Fibroblast of the aortic adventitia (primary cell): ENCODE measurements at regions not wholly inside any gene's neighbourhood (a gene's known extent, or its start where the extent isn't known, plus 50 kb on each side); places are given as distances from the start of the nearest gene placed in this dataset.

Experiments used
- DNase-seq: peaks from one replicate; pipeline ENCODE4 v3.0.0-alpha.2; 2010; ENCODE audit warnings: low read depth
- H3K4me3 ChIP-seq: 2 replicates; pipeline ENCODE4 v1.5.1; 2011; ENCODE audit warnings: low read depth, mild to moderate bottlenecking, control low read depth, low read length, moderate library complexity
- TF ChIP-seq, protein P1 (sequence below): IDR thresholded peaks from 2 replicates; pipeline ENCODE4 v1.5.1; 2011; ENCODE audit warnings: mild to moderate bottlenecking, low read length, control low read depth, inconsistent platforms; ENCODE audit not compliant: insufficient read depth

DNA sequence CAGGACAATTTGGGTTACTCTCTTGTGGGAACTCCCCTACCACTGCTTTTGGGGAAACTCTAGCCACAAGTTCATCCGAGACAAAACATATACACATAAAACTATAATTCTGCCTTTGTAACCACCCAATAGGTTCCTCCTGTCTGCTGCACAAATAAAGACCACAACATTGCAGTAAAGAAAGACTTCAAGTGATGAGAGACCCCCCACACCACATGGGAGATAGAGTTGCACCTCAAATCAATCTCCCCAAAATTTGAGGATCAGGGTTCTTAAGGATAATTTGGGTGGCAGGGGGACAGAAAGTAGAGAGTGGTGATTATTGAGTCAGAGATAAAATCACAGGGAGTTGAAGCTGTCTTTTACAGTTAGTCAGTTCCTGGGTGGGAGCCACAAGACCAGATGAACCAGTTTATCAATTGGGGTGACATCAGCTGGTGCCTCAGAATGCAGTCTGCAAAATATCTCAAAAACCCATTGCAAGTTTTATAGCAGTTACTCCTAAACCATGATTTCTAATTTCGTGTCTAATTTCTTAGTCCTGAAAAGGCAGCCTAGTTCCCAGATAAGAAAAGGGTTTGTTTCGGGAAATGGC, 1348.5 kb downstream of the PCDH9 start:
- DNase-seq, result no peak
- H3K4me3 ChIP-seq, result no peak overlapping the region
- TF ChIP-seq, protein P1, sequence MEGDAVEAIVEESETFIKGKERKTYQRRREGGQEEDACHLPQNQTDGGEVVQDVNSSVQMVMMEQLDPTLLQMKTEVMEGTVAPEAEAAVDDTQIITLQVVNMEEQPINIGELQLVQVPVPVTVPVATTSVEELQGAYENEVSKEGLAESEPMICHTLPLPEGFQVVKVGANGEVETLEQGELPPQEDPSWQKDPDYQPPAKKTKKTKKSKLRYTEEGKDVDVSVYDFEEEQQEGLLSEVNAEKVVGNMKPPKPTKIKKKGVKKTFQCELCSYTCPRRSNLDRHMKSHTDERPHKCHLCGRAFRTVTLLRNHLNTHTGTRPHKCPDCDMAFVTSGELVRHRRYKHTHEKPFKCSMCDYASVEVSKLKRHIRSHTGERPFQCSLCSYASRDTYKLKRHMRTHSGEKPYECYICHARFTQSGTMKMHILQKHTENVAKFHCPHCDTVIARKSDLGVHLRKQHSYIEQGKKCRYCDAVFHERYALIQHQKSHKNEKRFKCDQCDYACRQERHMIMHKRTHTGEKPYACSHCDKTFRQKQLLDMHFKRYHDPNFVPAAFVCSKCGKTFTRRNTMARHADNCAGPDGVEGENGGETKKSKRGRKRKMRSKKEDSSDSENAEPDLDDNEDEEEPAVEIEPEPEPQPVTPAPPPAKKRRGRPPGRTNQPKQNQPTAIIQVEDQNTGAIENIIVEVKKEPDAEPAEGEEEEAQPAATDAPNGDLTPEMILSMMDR, result no peak

DNA sequence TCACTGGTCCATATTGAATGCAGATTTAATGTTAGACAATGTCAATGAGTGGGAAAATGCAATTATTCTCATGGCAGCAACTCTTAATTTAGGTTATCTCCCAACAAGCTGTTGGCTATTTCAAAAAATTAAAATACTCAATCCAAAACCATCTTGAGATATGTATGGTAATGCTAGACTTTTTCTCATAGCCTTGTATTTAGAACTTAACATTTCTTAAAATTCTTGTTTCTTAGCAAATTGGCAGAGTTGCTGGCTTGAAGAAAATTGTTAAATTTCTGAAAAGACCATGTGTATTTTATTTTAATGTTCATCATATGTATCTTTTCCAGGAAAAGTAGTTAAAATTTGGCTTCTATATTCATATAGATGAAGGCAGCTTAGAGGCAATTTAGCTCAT, 1355.1 kb downstream of the PCDH9 start:
- H3K4me3 ChIP-seq, result no peak overlapping the region
- TF ChIP-seq, protein P1, result no peak
- DNase-seq, result no peak

DNA sequence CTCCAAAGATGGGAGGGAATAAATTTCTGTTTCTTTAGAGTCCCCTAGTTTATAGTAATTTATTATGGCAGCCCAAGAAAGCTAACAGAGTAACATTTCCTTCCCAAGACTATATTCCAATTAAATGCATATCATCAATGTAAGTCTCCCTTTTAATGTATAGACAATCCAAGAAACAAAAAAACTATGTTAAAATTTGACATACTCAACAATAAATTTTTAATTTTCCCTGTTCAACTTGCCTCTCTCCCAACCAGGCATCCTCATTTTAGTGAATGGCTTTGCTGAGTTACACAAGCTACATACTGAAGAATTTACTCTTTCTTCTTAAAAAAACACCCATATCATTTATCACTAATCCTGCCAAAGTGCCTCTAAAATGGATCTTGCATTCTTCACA, 1357.7 kb downstream of the PCDH9 start:
- no peak overlapping the region for H3K4me3 ChIP-seq
- TF ChIP-seq, protein P1, result no peak
- DNase-seq, result no peak

DNA sequence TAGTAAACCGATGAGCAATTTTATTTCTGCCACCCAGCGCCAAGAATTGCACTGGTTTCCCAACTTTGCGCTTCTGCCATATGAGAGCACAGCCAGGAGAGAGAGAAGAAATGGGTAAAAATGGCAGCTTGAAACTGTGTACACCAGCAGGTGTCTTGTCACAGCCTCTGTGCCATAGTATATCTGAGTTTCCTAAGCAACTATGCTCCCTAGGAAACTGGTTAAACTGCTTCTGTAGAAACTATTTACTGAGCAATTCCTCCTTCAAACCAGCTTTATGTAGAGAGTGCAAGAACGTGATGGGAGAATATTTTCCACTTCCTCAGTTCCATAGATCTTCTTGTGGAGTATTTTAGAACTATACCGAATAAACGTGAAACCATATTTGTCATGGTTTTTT, 1361.3 kb downstream of the PCDH9 start:
- no peak overlapping the region for H3K4me3 ChIP-seq
- TF ChIP-seq, protein P1, result no peak
- no peak for DNase-seq

DNA sequence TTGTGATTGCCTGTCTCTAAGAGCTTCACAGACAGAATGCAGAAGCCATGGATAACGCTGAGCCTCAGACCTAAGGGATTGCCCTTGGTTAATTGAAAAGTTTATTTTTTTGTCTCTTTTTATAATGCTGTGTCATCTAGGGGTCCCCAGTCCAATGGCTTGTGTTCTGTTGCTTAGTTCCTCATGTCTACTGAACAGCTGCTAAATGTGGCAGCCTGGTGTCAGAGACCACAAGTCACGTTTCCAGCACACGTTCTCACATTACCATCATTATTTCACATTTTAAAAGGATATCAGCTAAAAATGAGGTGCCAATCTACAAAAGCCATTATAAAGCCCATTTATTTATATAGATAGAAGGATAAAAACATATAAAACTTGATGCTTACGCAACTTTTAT, 1362.0 kb downstream of the PCDH9 start:
- TF ChIP-seq, protein P1, result no peak
- DNase-seq, result no peak
- no peak overlapping the region for H3K4me3 ChIP-seq

DNA sequence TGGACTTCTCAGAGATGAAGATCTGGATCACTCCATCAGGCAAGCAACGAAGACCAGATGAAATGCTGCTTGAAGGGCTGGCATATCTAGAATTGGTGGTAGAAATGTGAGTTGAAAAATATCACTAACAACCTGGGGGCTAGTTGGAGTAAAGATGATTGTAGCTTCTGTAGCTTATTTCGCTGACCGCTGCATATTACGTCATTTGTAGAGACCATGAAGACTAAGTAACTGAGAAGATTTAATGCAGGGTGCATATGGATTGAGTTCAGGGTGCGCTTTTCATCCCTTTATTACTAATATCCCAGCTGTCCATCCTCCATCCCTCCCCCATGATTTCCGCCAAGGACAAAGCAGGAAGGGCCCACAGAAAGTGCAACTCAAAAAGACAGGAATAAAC, 1364.0 kb downstream of the PCDH9 start:
- TF ChIP-seq, protein P1, result no peak
- H3K4me3 ChIP-seq, result no peak overlapping the region
- no peak for DNase-seq

DNA sequence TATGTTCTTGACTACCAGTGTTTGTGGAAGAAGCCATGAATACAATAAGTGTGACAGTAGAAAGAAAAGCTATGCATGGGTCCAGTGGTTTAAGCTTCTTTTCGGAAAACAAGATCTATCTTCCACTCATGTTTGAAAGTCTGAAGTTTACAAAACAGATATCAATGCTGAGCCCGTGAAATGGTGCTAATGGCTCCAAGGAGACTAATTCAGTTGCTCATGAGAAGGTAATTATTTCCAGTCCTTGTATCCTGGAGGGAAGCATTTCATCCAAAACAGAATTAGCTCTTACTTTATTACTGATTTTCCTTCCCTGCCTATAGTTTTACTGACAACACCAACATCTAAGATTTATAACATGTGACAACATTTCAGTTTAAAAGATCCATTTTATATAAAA, 1364.9 kb downstream of the PCDH9 start:
- DNase-seq, result no peak
- no peak overlapping the region for H3K4me3 ChIP-seq
- TF ChIP-seq, protein P1, result no peak
